Pancreas (tissue), 10 donors: ENCODE measurements at regions not wholly inside any gene's neighbourhood (a gene's known extent, or its start where the extent isn't known, plus 50 kb on each side); places are given as distances from the start of the nearest gene placed in this dataset.

Experiments used
- ATAC-seq, 4 donors: fragments of 200-7000 bp; cut with Tn5 transposase; one replicate each; pipeline versions ENCODE4 v1.8.0 to v1.9.1; 2020; ENCODE audit warnings: mild to moderate bottlenecking in 4 of 4, moderate library complexity in 4 of 4
- DNase-seq, 6 donors: peaks; one replicate each; pipeline ENCODE4 v3.0.0-alpha.2; 2020
- FAIRE-seq: peaks from 2 replicates; lab custom pipeline; 2012; peaks lifted over from hg19 to GRCh38; lab: Jason Lieb, UNC
- H3K27ac ChIP-seq, 4 donors: fragments of 200-600 bp; sonication (generic); 1 replicate in 3 of 4; 2 replicates in 1 of 4; pipeline versions ENCODE4 v1.5.0 to v1.8.0; 2020
- H3K27me3 ChIP-seq, 4 donors: fragments of 200-600 bp; one replicate each; pipeline ENCODE4 v1.8.0; 2021
- H3K36me3 ChIP-seq, 3 donors: fragments of 200-600 bp; sonication (generic) in 1 of 3; one replicate each; pipeline versions ENCODE4 v1.5.0 to v1.8.0; 2020 to 2021
- H3K4me1 ChIP-seq, 3 donors: fragments of 200-600 bp; one replicate each; pipeline ENCODE4 v1.8.0; 2021
- H3K4me3 ChIP-seq, 4 donors: fragments of 200-600 bp; sonication (generic) in 2 of 4; one replicate each; pipeline versions ENCODE4 v1.5.0 to v1.8.0; 2020 to 2021
- H3K9me3 ChIP-seq, 4 donors: fragments of 200-600 bp; one replicate each; pipeline ENCODE4 v1.8.0; 2021
- WGBS, 2 donors: extraction: QIAGEN DNeasy Blood & Tissue Kit; methylation state at CpG; one replicate each; pipeline ENCODE4 v1.1.7; 2013; 5-methylcytosine and 5-hydroxymethylcytosine counted together
- intact Hi-C, 3 donors: fragments of 100-400 bp; cut with DNase I; formaldehyde crosslinking; loops; one replicate each; pipeline versions ENCODE4 v1.11.1 to v1.14.2; 2022
- TF ChIP-seq, protein P1 (sequence below), 4 donors: fragments of 200-600 bp; sonication (generic) in 3 of 4; IDR thresholded peaks; one replicate each; pipeline versions ENCODE4 v1.5.0 to v1.8.0; 2021; ENCODE audit warnings: antibody characterized with exemption in 4 of 4
- donor health status: healthy with polysubstance abuse.
- donor health status: DM: no; HTN: no; CAD: no; lungs with moderate emphysema.
- donor health status: DM: no; HTN: no; CAD: no.
- donor health status: control.
- donor health status: control.
- donor health status: Bipolar disorder and iron deficiency.
- donor health status: DM: yes; HTN: yes; CAD: no.
- donor health status: DM: no; HTN: no; CAD: no.
- donor health status: DM: no; HTN: no; CAD: no.
- donor health status: DM: yes; HTN: yes; CAD: no.

DNA sequence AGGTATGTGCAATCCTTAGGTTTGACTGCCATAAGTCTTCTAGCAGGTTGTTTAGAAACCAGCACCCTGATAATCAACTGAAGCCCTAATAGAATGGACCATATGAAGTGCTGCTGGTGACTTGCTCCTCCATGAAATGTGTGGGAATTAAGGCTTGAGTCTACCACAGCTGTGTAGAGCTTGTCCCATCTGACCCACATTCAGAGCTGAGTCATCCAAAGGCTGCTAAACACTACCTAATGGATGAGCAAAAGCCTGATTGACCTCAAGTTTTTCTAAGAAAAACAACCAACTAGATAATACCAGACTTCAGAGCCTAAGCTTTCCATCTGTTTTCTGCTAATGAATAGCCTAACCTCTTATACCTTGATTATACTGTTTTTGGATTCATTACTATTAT lies 120.3 kb upstream of the MOCS1 start:
- FAIRE-seq (no peak), DNase-seq (no peak), ATAC-seq (no peak)
- Histone ChIP-seq H3K36me3 (no peaks in the 10 kb centered on the region), H3K9me3 (no peaks in the 10 kb centered on the region), H3K4me1 (no peaks in the 10 kb centered on the region), H3K27ac (no peak overlapping the region), H3K27me3 (no peaks in the 10 kb centered on the region), H3K4me3 (no peak overlapping the region)
- intact Hi-C loops: no loop called here
- TF ChIP-seq, protein P1, sequence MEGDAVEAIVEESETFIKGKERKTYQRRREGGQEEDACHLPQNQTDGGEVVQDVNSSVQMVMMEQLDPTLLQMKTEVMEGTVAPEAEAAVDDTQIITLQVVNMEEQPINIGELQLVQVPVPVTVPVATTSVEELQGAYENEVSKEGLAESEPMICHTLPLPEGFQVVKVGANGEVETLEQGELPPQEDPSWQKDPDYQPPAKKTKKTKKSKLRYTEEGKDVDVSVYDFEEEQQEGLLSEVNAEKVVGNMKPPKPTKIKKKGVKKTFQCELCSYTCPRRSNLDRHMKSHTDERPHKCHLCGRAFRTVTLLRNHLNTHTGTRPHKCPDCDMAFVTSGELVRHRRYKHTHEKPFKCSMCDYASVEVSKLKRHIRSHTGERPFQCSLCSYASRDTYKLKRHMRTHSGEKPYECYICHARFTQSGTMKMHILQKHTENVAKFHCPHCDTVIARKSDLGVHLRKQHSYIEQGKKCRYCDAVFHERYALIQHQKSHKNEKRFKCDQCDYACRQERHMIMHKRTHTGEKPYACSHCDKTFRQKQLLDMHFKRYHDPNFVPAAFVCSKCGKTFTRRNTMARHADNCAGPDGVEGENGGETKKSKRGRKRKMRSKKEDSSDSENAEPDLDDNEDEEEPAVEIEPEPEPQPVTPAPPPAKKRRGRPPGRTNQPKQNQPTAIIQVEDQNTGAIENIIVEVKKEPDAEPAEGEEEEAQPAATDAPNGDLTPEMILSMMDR (IDR thresholded peaks at IDR 0.05): no peak

DNA sequence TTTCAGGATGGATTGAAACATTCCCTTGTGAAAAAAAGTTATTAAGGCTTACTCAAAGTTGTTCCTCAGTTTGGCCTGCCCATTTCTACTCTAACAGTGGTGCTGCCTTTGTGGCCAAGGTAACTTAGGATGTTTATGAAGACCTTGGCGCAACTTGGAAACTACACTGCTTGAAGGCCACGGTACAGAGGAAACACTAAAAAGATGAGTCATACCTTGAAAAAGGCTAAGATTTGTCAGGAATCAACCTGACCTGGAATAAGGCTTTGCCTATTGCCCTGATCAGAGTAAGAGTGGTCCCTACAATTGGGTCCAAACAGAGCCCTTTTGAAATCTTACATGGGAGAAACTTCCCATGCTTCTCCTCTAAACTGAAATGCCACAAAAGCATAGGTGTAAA lies 119.9 kb upstream of the MOCS1 start:
- no peak overlapping the region for H3K27ac ChIP-seq
- intact Hi-C loops: no loop called here
- ATAC-seq (no peak), FAIRE-seq (no peak), DNase-seq (no peak)
- no peaks in the 10 kb centered on the region for H3K4me1 ChIP-seq
- no peaks in the 10 kb centered on the region for H3K9me3 ChIP-seq
- no peaks in the 10 kb centered on the region for H3K27me3 ChIP-seq
- no peaks in the 10 kb centered on the region for H3K36me3 ChIP-seq
- WGBS, 2 donors: 65 to 72% methylated on average over 2 of the region's 2 CpGs
- H3K4me3 ChIP-seq: no peak overlapping the region
- TF ChIP-seq, protein P1 (IDR thresholded peaks at IDR 0.05): no peak

DNA sequence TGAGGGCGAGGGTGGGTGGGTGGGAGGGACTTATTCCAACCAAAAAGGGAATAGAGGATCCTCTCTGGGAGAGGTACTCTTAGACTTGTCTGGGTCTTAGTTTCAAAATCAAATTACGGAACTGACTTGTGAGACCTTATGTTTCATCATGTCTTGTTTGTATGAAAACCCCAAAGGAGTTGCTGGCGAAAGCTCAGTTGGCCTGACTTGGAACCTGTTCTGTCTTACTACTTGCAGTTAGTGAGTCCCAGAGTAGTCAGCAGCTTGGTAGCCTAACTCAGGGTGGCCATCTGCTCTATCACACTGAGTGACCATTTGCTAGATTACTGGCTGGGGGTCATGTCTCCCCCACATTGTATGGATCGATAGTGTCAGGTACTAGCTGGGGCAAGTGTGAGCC lies 114.9 kb upstream of the MOCS1 start:
- WGBS, 2 donors: 87 to 91% methylated on average over 4 of the region's 4 CpGs
- TF ChIP-seq, protein P1 (IDR thresholded peaks at IDR 0.05): no peak
- FAIRE-seq (no peak), DNase-seq (no peak), ATAC-seq (no peak)
- Histone ChIP-seq H3K4me3 (no peak overlapping the region), H3K4me1 (no peaks in the 10 kb centered on the region), H3K36me3 (no peaks in the 10 kb centered on the region), H3K9me3 (no peaks in the 10 kb centered on the region), H3K27ac (no peak overlapping the region), H3K27me3 (no peaks in the 10 kb centered on the region)
- intact Hi-C loops: no loop called here

DNA sequence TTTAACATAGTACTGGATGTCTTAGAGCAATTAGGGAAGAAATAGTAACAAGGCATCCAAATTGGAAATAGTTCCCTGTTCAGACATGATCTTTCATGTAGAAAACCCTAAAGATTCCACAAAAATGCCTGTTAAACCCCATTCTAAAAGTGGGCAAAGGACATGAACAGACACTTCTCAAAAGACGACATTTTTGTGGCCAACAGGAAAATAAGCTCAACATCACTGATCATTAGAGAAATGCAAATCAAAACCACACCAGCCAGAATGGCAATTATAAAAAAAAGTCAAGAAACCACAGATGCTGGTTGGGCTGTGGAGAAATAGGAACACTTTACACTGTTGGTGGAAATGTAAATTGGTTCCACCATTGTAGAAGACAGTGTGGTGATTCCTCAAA lies 109.9 kb upstream of the MOCS1 start:
- TF ChIP-seq, protein P1 (IDR thresholded peaks at IDR 0.05): no peak
- H3K9me3 ChIP-seq: no peaks in the 10 kb centered on the region
- ATAC-seq (no peak), DNase-seq (no peak), FAIRE-seq (no peak)
- H3K36me3 ChIP-seq: no peaks in the 10 kb centered on the region
- H3K4me1 ChIP-seq: no peaks in the 10 kb centered on the region
- no peaks in the 10 kb centered on the region for H3K27me3 ChIP-seq
- H3K27ac ChIP-seq: no peak overlapping the region
- WGBS, 2 donors: 88 to 92% methylated on average over 1 of the region's 1 CpG
- intact Hi-C loops: no loop called here
- H3K4me3 ChIP-seq: no peak overlapping the region

DNA sequence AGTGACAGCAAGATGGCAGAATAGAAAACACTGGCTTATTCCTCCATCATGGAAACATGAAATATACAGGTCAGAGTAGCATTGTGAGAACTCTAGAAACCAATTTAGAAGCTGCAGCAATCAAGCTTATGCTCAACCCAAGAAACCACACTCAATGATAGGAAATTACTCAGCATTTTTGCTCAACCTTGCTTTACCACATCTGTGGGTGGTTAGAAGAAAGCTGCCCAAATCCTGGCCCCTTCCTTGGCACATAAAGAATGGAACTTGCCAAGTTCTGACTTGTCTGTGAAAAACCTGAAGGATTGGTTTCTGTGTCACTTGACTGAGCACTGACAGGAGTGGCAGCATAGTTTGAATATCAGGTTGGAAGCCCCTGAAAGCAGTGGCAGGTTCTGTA lies 108.0 kb upstream of the MOCS1 start:
- FAIRE-seq (no peak), DNase-seq (no peak)
- intact Hi-C loops: no loop called here

More for the DNA sequence above, 108.0 kb upstream of the MOCS1 start:
- Histone ChIP-seq H3K9me3 (no peaks in the 10 kb centered on the region), H3K36me3 (no peaks in the 10 kb centered on the region), H3K4me1 (no peaks in the 10 kb centered on the region), H3K27ac (no peak overlapping the region), H3K27me3 (no peaks in the 10 kb centered on the region), H3K4me3 (no peak overlapping the region)
- TF ChIP-seq, protein P1 (IDR thresholded peaks at IDR 0.05): no peak
- ATAC-seq: no peak
